ENCODE measurements at regions not wholly inside any gene's neighbourhood (a gene's known extent, or its start where the extent isn't known, plus 50 kb on each side); places are given as distances from the start of the nearest gene placed in this dataset.

DNA sequence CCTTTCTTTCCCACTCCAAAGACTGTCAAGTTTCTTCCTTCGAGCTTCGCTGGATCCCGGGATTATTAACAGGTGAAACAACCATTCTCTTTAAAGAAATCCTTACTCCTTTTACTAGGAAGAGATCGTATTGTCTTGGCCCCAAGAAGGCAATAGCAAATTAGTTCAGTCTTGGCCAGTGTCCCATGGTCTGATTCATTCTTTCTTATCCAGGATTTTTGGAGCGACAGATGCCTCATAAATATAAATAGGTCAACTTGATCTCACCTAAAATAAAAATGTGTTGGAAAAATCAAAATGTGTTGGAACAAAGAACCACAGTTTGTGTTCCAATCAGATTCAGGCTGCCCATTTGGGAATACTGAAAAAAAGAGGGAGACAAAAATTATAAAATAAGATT is 140.1 kb upstream of the TMEM108 start:
- Histone ChIP-seq H3K9me3 (no peaks in the 10 kb centered on the region), H3K79me2 (ENCODE audit: insufficient read depth) (no peaks in the 10 kb centered on the region), H3K4me2 (no peak overlapping the region), H3K9me2 (no peaks in the 10 kb centered on the region), H3K9ac (no peak overlapping the region), H2AFZ (ENCODE audit: low read depth) (no peak overlapping the region), H3K4me3 (ENCODE audit: low read depth in 2 of 2, low read length in 1 of 2) (no peak overlapping the region), H3K27me3 (ENCODE audit: insufficient read depth) (no peaks in the 10 kb centered on the region), H4K20me1 (ENCODE audit: insufficient read depth) (no peaks in the 10 kb centered on the region), H3K27ac (ENCODE audit: low read depth in 2 of 2, low read length in 1 of 2) (no peak overlapping the region), H3F3A (replicated peaks; ENCODE audit: insufficient read depth) (no peaks in the 10 kb centered on the region), H3K4me1 (ENCODE audit: control insufficient read depth in 1 of 2, insufficient read depth in 2 of 2, low read depth in 1 of 2, low read length in 1 of 2) (no peaks in the 10 kb centered on the region), H3K36me3 (replicated peaks in 1 of 2; ENCODE audit: control insufficient read depth in 1 of 2, insufficient read depth in 2 of 2, low read length in 1 of 2) (no peaks in the 10 kb centered on the region)
- ChIA-PET POLR2A (no interaction called here), CTCF (no interaction called here)
- WGBS (ENCODE audit: low lambda C conversion rate) = 66% methylated on average over 5 of the region's 5 CpGs
- DNase-seq = no peak
- no peak for TF ChIP-seq FOXJ3 (CRISPR knock-in tag; IDR thresholded peaks at IDR 0.05)
- no peak for TF ChIP-seq MAX (IDR thresholded peaks at IDR 0.05; ENCODE audit: low read depth)
- no peak for TF ChIP-seq YY1 (IDR thresholded peaks at IDR 0.05; ENCODE audit: low read depth)
- no peak for TF ChIP-seq POLR2AphosphoS5 (IDR thresholded peaks at IDR 0.05; ENCODE audit: low read depth, low read length)
- TF ChIP-seq MXI1 (IDR thresholded peaks at IDR 0.05; ENCODE audit: low read depth, low read length) = no peak
- TF ChIP-seq PBX3 (IDR thresholded peaks at IDR 0.05) = no peak

GRCh38 chr3:132892956-132893355 is 145.2 kb upstream of the TMEM108 start:
- H3K4me1 ChIP-seq (ENCODE audit: control insufficient read depth in 1 of 2, insufficient read depth in 2 of 2, low read depth in 1 of 2, low read length in 1 of 2) = no peaks in the 10 kb centered on the region
- H3K36me3 ChIP-seq (replicated peaks in 1 of 2; ENCODE audit: control insufficient read depth in 1 of 2, insufficient read depth in 2 of 2, low read length in 1 of 2) = no peaks in the 10 kb centered on the region
- no peak overlapping the region for H3K4me2 ChIP-seq
- POLR2A ChIA-PET = no interaction called here
- no peak overlapping the region for H3K4me3 ChIP-seq (ENCODE audit: low read depth in 2 of 2, low read length in 1 of 2)
- H3F3A ChIP-seq (replicated peaks; ENCODE audit: insufficient read depth) = no peaks in the 10 kb centered on the region
- no peaks in the 10 kb centered on the region for H3K27me3 ChIP-seq (ENCODE audit: insufficient read depth)
- CTCF ChIA-PET = no interaction called here
- H3K79me2 ChIP-seq (ENCODE audit: insufficient read depth) = no peaks in the 10 kb centered on the region
- H3K9me2 ChIP-seq = no peaks in the 10 kb centered on the region
- H3K27ac ChIP-seq (ENCODE audit: low read depth in 2 of 2, low read length in 1 of 2) = no peak overlapping the region
- no peak overlapping the region for H3K9ac ChIP-seq
- TF ChIP-seq CHD2 (IDR thresholded peaks at IDR 0.05; ENCODE audit: low read length, partially characterized antibody) (no peak), FOSL2 (IDR thresholded peaks at IDR 0.05; ENCODE audit: borderline replicate concordance, low read depth) (no peak), RXRA (IDR thresholded peaks at IDR 0.05; ENCODE audit: borderline replicate concordance, low read depth) (no peak), RCOR1 (IDR thresholded peaks at IDR 0.05; ENCODE audit: low read length) (no peak), REST (IDR thresholded peaks at IDR 0.05; ENCODE audit: low read depth, low read length) (no peak), MAX (IDR thresholded peaks at IDR 0.05; ENCODE audit: low read depth) (no peak), NRF1 (IDR thresholded peaks at IDR 0.05; ENCODE audit: low read depth, low read length) (no peak), EZH2phosphoT487 (IDR thresholded peaks at IDR 0.05; ENCODE audit: borderline replicate concordance, low read depth) (no peak), SMC3 (IDR thresholded peaks at IDR 0.05; ENCODE audit: low read depth, low read length) (no peak), ELF1 (IDR thresholded peaks at IDR 0.05) (no peak), SIN3A (IDR thresholded peaks at IDR 0.05; ENCODE audit: borderline replicate concordance, low read depth, low read length) (no peak), TEAD4 (IDR thresholded peaks at IDR 0.05; ENCODE audit: borderline replicate concordance, insufficient read depth) (no peak), PBX3 (IDR thresholded peaks at IDR 0.05) (no peak), YY1 (IDR thresholded peaks at IDR 0.05; ENCODE audit: low read depth) (no peak), NFIC (IDR thresholded peaks at IDR 0.05; ENCODE audit: borderline replicate concordance) (no peak)
- TF ChIP-seq, protein P1, sequence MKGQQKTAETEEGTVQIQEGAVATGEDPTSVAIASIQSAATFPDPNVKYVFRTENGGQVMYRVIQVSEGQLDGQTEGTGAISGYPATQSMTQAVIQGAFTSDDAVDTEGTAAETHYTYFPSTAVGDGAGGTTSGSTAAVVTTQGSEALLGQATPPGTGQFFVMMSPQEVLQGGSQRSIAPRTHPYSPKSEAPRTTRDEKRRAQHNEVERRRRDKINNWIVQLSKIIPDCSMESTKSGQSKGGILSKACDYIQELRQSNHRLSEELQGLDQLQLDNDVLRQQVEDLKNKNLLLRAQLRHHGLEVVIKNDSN (IDR thresholded peaks at IDR 0.05; ENCODE audit: borderline replicate concordance, low read depth) = no peak
- no peaks in the 10 kb centered on the region for H3K9me3 ChIP-seq
- no peak for DNase-seq
- H4K20me1 ChIP-seq (ENCODE audit: insufficient read depth) = no peaks in the 10 kb centered on the region
- no peak overlapping the region for H2AFZ ChIP-seq (ENCODE audit: low read depth)
- WGBS (ENCODE audit: low lambda C conversion rate) = 70% methylated on average over 3 of the region's 3 CpGs
